Tibial artery (tissue), 4 donors: ENCODE measurements at regions not wholly inside any gene's neighbourhood (a gene's known extent, or its start where the extent isn't known, plus 50 kb on each side); places are given as distances from the start of the nearest gene placed in this dataset.
"Not testable (repeated sequence)": the region's sequence is repeated elsewhere in the genome, so short reads cannot be mapped to it uniquely, and the experiment has no call there.

Experiments
- DNase-seq, 2 donors: peaks; one replicate each; pipeline ENCODE4 v3.0.0-alpha.2; 2019
- H3K27ac ChIP-seq, 2 donors: fragments of 200-600 bp; sonication (generic) in 1 of 2; 1 replicate in 1 of 2; 2 replicates in 1 of 2; pipeline ENCODE4 v1.5.1; 2018 to 2019; ENCODE audit warnings: mild to moderate bottlenecking in 1 of 2
- H3K27me3 ChIP-seq, 2 donors: fragments of 200-600 bp; sonication (generic) in 1 of 2; one replicate each; pipeline versions ENCODE4 v1.5.1 to v1.6.0; 2016 to 2019
- H3K36me3 ChIP-seq, 3 donors: fragments of 200-600 bp; sonication (generic) in 2 of 3; one replicate each; pipeline ENCODE4 v1.5.1; 2016 to 2019; ENCODE audit warnings: mild to moderate bottlenecking in 2 of 3
- H3K4me1 ChIP-seq, 4 donors: fragments of 200-600 bp; sonication (generic) in 2 of 4; 1 replicate in 3 of 4; 2 replicates in 1 of 4; pipeline ENCODE4 v1.5.1; 2016 to 2019
- H3K4me3 ChIP-seq, 2 donors: fragments of 200-600 bp; sonication (generic) in 1 of 2; 1 replicate in 1 of 2; 2 replicates in 1 of 2; pipeline ENCODE4 v1.5.1; 2018 to 2019; ENCODE audit warnings: mild to moderate bottlenecking in 2 of 2
- H3K9me3 ChIP-seq, 3 donors: fragments of 200-600 bp; sonication (generic) in 1 of 3; one replicate each; pipeline ENCODE4 v1.5.1; 2016 to 2019
- intact Hi-C: fragments of 100-400 bp; cut with DNase I; formaldehyde crosslinking; loops from one replicate; pipeline ENCODE4 v1.15.0; 2023; ENCODE audit warnings: low total_unique reads
- TF ChIP-seq, protein P1 (sequence below), 2 experiments: fragments of 200-600 bp in 1 of 2; fragments of 450-650 bp in 1 of 2; IDR thresholded peaks; one replicate each; pipeline ENCODE4 v1.5.1; 2017 to 2019; ENCODE audit warnings: antibody characterized with exemption in 2 of 2, mild to moderate bottlenecking in 1 of 2, moderate library complexity in 1 of 2

GRCh38 chr9:115832031-115832430, 321.6 kb upstream of the PAPPA start:
- no peak overlapping the region for H3K27ac ChIP-seq
- no peak overlapping the region for H3K4me3 ChIP-seq
- no peaks in the 10 kb centered on the region for H3K4me1 ChIP-seq
- H3K36me3 ChIP-seq: no peaks in the 10 kb centered on the region
- intact Hi-C loops: no loop called here
- no peaks in the 10 kb centered on the region for H3K9me3 ChIP-seq
- DNase-seq: no peak
- H3K27me3 ChIP-seq: no peaks in the 10 kb centered on the region
- TF ChIP-seq, protein P1, sequence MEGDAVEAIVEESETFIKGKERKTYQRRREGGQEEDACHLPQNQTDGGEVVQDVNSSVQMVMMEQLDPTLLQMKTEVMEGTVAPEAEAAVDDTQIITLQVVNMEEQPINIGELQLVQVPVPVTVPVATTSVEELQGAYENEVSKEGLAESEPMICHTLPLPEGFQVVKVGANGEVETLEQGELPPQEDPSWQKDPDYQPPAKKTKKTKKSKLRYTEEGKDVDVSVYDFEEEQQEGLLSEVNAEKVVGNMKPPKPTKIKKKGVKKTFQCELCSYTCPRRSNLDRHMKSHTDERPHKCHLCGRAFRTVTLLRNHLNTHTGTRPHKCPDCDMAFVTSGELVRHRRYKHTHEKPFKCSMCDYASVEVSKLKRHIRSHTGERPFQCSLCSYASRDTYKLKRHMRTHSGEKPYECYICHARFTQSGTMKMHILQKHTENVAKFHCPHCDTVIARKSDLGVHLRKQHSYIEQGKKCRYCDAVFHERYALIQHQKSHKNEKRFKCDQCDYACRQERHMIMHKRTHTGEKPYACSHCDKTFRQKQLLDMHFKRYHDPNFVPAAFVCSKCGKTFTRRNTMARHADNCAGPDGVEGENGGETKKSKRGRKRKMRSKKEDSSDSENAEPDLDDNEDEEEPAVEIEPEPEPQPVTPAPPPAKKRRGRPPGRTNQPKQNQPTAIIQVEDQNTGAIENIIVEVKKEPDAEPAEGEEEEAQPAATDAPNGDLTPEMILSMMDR (IDR thresholded peaks at IDR 0.05): no peak

GRCh38 chr9:115837618-115838017, 316.0 kb upstream of the PAPPA start:
- Histone ChIP-seq H3K4me1 (no peaks in the 10 kb centered on the region), H3K9me3 (no peaks in the 10 kb centered on the region), H3K27me3 (no peaks in the 10 kb centered on the region), H3K36me3 (no peaks in the 10 kb centered on the region), H3K27ac (no peak overlapping the region), H3K4me3 (no peak overlapping the region)
- no peak for DNase-seq
- intact Hi-C loops: no loop called here
- TF ChIP-seq, protein P1 (IDR thresholded peaks at IDR 0.05): no peak

- TF ChIP-seq, protein P1 (IDR thresholded peaks at IDR 0.05): no peak
- intact Hi-C loops: no loop called here
- no peaks in the 10 kb centered on the region for H3K4me1 ChIP-seq
- no peaks in the 10 kb centered on the region for H3K27me3 ChIP-seq
- H3K4me3 ChIP-seq: no peak overlapping the region
- no peaks in the 10 kb centered on the region for H3K36me3 ChIP-seq
- no peak overlapping the region for H3K27ac ChIP-seq
- no peak for DNase-seq
- H3K9me3 ChIP-seq: no peaks in the 10 kb centered on the region
These were observed 315.2 kb upstream of the PAPPA start for GRCh38 chr9:115838417-115838816.

GRCh38 chr9:115844433-115844832, 309.2 kb upstream of the PAPPA start:
- H3K36me3 ChIP-seq, H3K9me3 ChIP-seq, intact Hi-C loops, H3K27ac ChIP-seq, H3K4me1 ChIP-seq, H3K27me3 ChIP-seq, DNase-seq, H3K4me3 ChIP-seq: not testable (repeated sequence)

GRCh38 chr9:115845648-115846312, 307.8 kb upstream of the PAPPA start:
- no peak overlapping the region for H3K27ac ChIP-seq
- no peak for DNase-seq
- no peaks in the 10 kb centered on the region for H3K9me3 ChIP-seq
- no peaks in the 10 kb centered on the region for H3K36me3 ChIP-seq
- no peak overlapping the region for H3K4me3 ChIP-seq
- TF ChIP-seq, protein P1 (IDR thresholded peaks at IDR 0.05): no peak
- H3K4me1 ChIP-seq: no peaks in the 10 kb centered on the region
- no peaks in the 10 kb centered on the region for H3K27me3 ChIP-seq
- intact Hi-C loops: no loop called here

GRCh38 chr9:115847216-115847615, 306.4 kb upstream of the PAPPA start:
- intact Hi-C loops: no loop called here

More at GRCh38 chr9:115847216-115847615, 306.4 kb upstream of the PAPPA start:
- Histone ChIP-seq H3K27ac (no peak overlapping the region), H3K36me3 (no peaks in the 10 kb centered on the region), H3K4me1 (no peaks in the 10 kb centered on the region), H3K9me3 (no peaks in the 10 kb centered on the region), H3K27me3 (no peaks in the 10 kb centered on the region), H3K4me3 (no peak overlapping the region)
- TF ChIP-seq, protein P1 (IDR thresholded peaks at IDR 0.05): no peak
- no peak for DNase-seq
